Right cardiac atrium (tissue), 5 donors: ENCODE measurements at regions not wholly inside any gene's neighbourhood (a gene's known extent, or its start where the extent isn't known, plus 50 kb on each side); places are given as distances from the start of the nearest gene placed in this dataset.
"Not testable (repeated sequence)": the region's sequence is repeated elsewhere in the genome, so short reads cannot be mapped to it uniquely, and the experiment has no call there.

Experiments used
- ATAC-seq, 2 donors: fragments of 200-7000 bp; cut with Tn5 transposase; one replicate each; pipeline versions ENCODE4 v1.8.0 to v1.9.1; 2020; ENCODE audit warnings: moderate library complexity in 2 of 2, mild to moderate bottlenecking in 1 of 2
- DNase-seq, 3 donors: peaks; one replicate each; pipeline ENCODE4 v3.0.0-alpha.2; 2020
- H3K27ac ChIP-seq: one replicate; pipeline ENCODE4 v1.5.1; 2013; ENCODE audit warnings: mild to moderate bottlenecking, low read length, control low read depth, moderate library complexity
- H3K27me3 ChIP-seq: one replicate; pipeline ENCODE4 v1.6.1; 2013; ENCODE audit not compliant: control insufficient read depth, insufficient read depth
- H3K4me1 ChIP-seq: one replicate; pipeline ENCODE4 v1.6.1; 2013; ENCODE audit warnings: low read length; ENCODE audit not compliant: control insufficient read depth, insufficient read depth
- H3K4me3 ChIP-seq: one replicate; pipeline ENCODE4 v1.5.1; 2013; ENCODE audit warnings: low read length, control low read depth
- H3K9me3 ChIP-seq: one replicate; pipeline ENCODE4 v1.6.1; 2013; ENCODE audit warnings: low read length; ENCODE audit not compliant: control insufficient read depth
- WGBS: extraction: QIAGEN DNeasy Blood & Tissue Kit; methylation state at CpG from one replicate; pipeline ENCODE4 v1.1.7; 2013; 5-methylcytosine and 5-hydroxymethylcytosine counted together
- intact Hi-C, 4 donors: fragments of 100-400 bp; cut with DNase I; formaldehyde crosslinking; loops; one replicate each; pipeline versions ENCODE4 v1.11.0 to v1.14.0; 2022 to 2023
- donor health status: healthy with polysubstance abuse.
- donor health status: DM: no; HTN: yes; CAD: no.
- donor health status: DM: no; HTN: no; CAD: no.
- donor health status: DM: no; HTN: yes; CAD: no; lungs with severe emphysema.
- donor health status: DM: yes; HTN: yes; CAD: no.

DNA sequence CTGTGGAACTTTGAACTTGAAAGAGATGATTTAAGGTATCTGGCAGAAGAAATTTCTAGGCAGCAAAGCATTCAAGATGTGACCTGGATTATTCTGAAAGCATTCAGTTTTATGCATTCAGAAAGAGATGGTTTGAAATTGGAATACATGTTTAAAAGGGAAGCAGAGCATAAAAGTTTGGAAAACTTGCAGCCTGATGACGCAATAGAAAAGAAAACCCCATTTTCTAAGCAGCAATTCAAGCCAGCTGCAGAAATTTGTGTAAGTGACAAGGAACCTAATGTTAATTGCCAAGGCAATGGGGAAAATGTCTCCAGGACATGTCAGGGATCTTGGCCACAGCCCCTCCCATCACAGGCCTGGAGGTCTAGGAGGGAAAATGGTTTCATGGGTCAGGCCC lies 354.0 kb downstream of the ZNF326 start:
- Histone ChIP-seq H3K9me3 (no peaks in the 10 kb centered on the region), H3K4me1 (no peaks in the 10 kb centered on the region), H3K27ac (no peak overlapping the region), H3K4me3 (no peak overlapping the region), H3K27me3 (no peaks in the 10 kb centered on the region)
- DNase-seq (no peak), ATAC-seq (no peak)
- intact Hi-C loops: no loop called here
- 96% methylated on average over 1 of the region's 1 CpG for WGBS

DNA sequence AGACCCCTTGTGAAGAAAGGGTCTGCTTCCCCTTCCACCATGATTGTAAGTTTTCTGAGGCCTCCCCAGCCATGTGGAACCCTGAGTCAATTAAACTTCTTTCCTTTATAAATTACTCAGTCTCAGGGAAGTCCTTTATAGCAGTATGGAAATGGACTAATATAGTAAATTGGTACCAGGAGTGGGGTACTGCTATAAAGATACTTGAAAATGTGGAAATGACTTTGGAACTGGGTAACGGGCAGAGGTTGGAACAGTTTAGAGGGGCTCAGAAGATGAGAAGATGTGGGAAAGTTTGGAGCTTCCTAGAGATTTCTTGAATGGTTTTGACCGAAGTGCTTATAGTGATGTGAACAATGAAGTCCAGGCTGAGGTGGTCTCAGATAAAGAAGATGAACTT lies 353.5 kb downstream of the ZNF326 start:
- H3K4me3 ChIP-seq, H3K27ac ChIP-seq, DNase-seq, H3K4me1 ChIP-seq, ATAC-seq, H3K27me3 ChIP-seq, H3K9me3 ChIP-seq, intact Hi-C loops: not testable (repeated sequence)
- WGBS: 92% methylated on average over 2 of the region's 2 CpGs

DNA sequence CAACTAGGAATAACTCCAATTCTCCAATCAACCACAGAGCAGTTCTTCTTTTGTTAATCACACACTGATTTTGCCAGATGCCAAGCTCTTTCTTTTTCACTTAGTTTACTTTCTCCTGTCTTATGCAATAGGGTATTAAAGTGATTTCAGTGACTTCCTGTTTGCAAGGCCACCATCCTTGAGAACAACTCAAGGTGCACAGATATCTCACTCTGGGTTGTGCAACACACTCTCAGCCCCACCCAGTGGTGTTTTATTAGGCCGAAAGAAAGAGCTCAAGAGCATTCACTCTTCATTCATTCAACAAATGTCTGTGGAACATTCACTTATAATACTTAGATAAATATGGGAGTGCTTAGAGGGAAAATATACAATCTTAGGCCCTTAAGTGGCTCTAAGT lies 352.5 kb downstream of the ZNF326 start:
- Histone ChIP-seq H3K4me3 (no peak overlapping the region), H3K9me3 (no peaks in the 10 kb centered on the region), H3K4me1 (no peaks in the 10 kb centered on the region), H3K27ac (no peak overlapping the region), H3K27me3 (no peaks in the 10 kb centered on the region)
- intact Hi-C loops: no loop called here
- WGBS: 86% methylated on average over 1 of the region's 1 CpG
- DNase-seq (no peak), ATAC-seq (no peak)

DNA sequence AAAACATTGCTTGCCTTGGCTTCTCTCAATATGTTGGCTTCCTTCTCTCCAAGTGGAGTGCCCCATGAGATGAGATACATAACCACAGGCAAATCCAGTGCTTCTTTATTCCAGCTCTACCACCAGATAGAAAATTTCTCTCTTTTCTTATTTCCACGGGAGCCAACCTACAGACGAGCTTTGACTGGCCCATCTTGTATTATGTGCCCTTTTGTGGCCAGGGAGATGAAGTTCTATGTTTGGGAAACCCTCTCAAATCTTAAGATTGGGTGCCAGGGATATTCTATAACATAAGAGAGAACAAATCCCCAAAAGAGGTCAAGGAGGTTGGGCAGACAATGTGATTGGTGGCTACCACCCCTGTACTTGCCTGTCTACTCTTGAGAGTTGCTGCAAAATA lies 351.8 kb downstream of the ZNF326 start:
- no peak for ATAC-seq
- intact Hi-C loops: no loop called here
- Histone ChIP-seq H3K27ac (no peak overlapping the region), H3K9me3 (no peaks in the 10 kb centered on the region), H3K4me3 (no peak overlapping the region), H3K4me1 (no peaks in the 10 kb centered on the region), H3K27me3 (no peaks in the 10 kb centered on the region)
- WGBS: 86% methylated on average over 2 of the region's 2 CpGs
- DNase-seq: no peak

DNA sequence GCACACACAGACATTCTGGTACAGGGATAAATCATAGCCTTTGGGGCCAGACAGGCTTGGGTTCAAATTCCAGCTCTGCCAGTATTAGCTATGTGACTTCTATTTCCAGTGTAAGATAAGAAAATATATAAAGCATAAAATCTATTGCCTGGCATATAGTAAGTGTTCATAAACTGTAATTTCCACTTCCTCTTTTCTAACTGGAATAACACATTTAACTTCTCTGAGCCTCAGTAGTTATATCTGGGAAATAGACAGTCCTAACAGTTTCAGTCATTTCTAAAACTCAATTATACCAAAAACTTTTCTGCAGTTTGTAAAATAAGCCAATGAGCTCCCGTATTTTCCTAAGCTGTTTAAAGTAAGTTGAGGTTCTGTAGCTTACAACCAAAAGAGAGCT lies 351.4 kb downstream of the ZNF326 start:
- ATAC-seq (no peak), DNase-seq (no peak)
- no peak overlapping the region for H3K27ac ChIP-seq
- no peak overlapping the region for H3K4me3 ChIP-seq
- intact Hi-C loops: no loop called here
- WGBS: 90% methylated on average over 1 of the region's 1 CpG
- no peaks in the 10 kb centered on the region for H3K9me3 ChIP-seq
- no peaks in the 10 kb centered on the region for H3K27me3 ChIP-seq
- no peaks in the 10 kb centered on the region for H3K4me1 ChIP-seq

DNA sequence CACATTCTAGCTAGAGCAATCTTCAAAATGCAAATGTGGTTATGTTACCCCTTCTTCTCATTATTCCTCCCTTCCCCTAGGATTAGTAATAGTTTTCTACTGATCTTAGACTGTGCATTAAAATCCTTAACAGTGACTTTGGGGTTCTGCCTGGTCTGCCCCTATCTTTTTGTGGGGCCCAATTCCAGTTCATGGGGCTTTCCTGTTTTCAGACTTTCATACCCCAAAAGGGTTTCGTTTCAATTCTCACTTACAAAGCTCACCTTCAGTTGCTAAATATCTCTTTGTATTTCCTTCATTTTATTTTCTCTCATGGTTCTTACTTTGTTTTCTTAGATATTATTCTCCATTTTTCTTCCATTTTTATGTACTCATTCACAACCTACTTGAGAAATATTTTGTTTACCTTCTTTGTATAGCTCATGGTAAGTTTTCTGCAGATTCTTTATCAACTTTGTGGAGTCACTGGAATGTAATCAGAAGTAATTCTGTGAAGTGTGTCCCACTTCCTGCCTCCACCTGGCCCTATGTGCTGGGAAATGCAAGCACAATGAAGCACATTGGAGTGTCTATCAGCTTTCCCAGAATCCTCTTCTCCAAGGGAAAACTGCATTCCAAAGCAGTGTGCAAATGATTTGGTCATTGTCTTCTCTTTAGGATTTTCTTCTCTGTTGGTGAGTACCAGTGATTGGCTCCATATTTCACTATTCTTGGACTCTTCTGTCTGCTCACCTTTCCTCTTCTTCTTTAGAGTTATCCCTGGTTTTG lies 350.2 kb downstream of the ZNF326 start:
- 86% methylated on average over 1 of the region's 1 CpG for WGBS
- no peaks in the 10 kb centered on the region for H3K4me1 ChIP-seq
- no peak for DNase-seq
- H3K4me3 ChIP-seq: no peak overlapping the region
- no peak for ATAC-seq
- intact Hi-C loops: no loop called here
- no peak overlapping the region for H3K27ac ChIP-seq
- no peaks in the 10 kb centered on the region for H3K9me3 ChIP-seq
- no peaks in the 10 kb centered on the region for H3K27me3 ChIP-seq

DNA sequence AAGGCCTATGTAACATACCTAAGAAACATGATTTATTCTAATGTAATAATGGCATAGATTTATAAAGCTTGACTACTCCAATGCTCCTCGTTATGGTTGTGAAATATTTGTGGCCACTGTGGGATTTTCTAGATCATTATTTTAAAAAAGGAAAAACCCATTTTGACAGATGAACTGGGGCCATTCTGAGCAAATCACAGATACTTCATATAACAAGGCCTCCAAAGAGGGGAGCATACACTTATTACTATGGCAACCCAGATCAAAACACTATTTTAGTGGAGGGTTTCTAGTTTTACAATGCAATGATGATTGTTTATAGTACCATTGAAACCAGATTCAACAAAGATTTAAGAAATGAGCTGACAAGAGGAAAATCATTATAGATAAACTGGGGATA lies 346.6 kb downstream of the ZNF326 start:
- Histone ChIP-seq H3K9me3 (no peaks in the 10 kb centered on the region), H3K27me3 (no peaks in the 10 kb centered on the region), H3K4me3 (no peak overlapping the region), H3K4me1 (no peaks in the 10 kb centered on the region), H3K27ac (no peak overlapping the region)
- ATAC-seq (no peak), DNase-seq (no peak)
- intact Hi-C loops: no loop called here
- 59% methylated on average over 1 of the region's 1 CpG for WGBS

DNA sequence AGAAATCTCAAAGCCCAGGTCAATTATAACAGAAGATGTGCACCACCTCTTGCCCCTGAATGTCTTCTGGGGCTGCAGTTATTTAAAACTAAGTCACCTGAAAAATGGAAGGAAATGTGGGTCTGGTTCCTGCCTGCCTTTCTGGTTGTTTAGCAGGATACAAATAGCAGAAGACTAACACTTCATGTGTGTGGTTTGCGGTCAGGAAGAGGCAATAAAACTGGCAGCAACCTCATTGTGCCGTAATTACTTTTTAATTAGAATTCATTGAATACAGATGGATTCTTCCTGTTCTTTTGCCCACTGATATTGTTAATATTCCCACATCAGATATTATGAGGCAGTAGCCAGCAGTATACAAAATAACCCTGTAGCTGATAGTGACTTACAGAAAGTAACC lies 345.7 kb downstream of the ZNF326 start:
- no peak for DNase-seq
- WGBS: 61% methylated on average over 2 of the region's 2 CpGs
- no peak for ATAC-seq

DNA sequence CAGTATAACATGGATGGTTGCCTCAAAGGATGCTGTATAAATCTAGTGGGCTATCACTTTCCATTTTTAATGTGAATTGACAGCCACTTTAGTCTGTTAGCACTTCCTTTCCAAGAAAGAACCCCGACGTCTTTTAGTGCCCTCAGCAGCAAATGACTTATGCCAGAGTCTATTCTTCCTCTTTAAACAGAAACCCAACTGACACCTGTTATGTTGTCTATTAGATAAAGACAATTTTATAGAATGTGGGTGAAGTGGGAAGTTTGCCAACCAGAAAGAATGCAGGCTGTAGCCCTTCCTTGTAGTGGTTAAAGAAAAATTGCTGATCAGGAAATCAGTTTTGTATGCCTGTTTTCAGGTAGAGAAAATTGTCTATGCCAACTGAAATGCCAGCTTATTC lies 344.9 kb downstream of the ZNF326 start:
- 47% methylated on average over 2 of the region's 2 CpGs for WGBS
- DNase-seq (no peak), ATAC-seq (no peak)
- no peaks in the 10 kb centered on the region for H3K9me3 ChIP-seq
- no peak overlapping the region for H3K27ac ChIP-seq
- H3K4me3 ChIP-seq: no peak overlapping the region
- no peaks in the 10 kb centered on the region for H3K27me3 ChIP-seq
- H3K4me1 ChIP-seq: no peaks in the 10 kb centered on the region
- intact Hi-C loops: no loop called here

More for the DNA sequence above, 345.7 kb downstream of the ZNF326 start:
- H3K4me3 ChIP-seq: no peak overlapping the region
- no peaks in the 10 kb centered on the region for H3K9me3 ChIP-seq
- intact Hi-C loops: no loop called here
- no peaks in the 10 kb centered on the region for H3K4me1 ChIP-seq
- H3K27me3 ChIP-seq: no peaks in the 10 kb centered on the region
- H3K27ac ChIP-seq: no peak overlapping the region

DNA sequence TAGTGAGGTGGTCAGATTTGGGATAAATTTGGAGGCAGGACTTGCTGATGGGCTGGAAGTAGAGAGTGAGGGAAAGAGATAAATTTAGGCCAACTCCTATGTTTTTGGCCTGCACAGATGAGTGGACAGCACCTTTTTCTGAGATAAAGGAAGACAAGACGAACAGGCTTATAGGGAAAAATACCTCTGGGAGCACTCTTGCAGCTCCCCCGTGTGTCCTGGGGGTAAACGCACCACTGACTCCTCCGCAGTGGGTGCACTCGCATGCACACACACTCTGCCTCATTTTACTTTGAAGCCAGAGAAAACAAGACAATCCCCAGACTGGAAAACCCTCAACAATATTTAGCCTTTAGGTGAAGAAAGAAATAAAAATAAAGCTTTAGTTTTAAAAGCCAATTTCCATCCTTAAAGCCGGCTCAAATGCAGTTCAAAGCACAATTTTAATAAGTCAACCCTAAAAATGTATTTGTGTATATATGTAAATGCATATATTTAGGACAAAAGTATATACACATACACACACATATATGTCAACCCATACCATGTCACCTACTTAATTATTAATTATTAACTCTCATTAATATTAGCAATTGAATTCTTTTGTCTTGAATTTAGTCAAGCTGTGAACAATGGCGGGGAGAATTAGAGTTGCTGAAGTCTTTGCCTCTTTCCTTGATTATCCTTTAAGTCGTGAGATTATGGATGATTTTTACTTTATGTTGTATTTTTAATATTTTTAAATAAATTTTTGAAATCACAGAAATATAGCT lies 341.8 kb downstream of the ZNF326 start:
- ATAC-seq: no peak
- H3K4me1 ChIP-seq: no peaks in the 10 kb centered on the region
- H3K27me3 ChIP-seq: no peaks in the 10 kb centered on the region
- H3K9me3 ChIP-seq: no peaks in the 10 kb centered on the region
- 86% methylated on average over 8 of the region's 8 CpGs for WGBS
- H3K27ac ChIP-seq: no peak overlapping the region
- no peak for DNase-seq
- intact Hi-C loops: no loop called here
- no peak overlapping the region for H3K4me3 ChIP-seq

DNA sequence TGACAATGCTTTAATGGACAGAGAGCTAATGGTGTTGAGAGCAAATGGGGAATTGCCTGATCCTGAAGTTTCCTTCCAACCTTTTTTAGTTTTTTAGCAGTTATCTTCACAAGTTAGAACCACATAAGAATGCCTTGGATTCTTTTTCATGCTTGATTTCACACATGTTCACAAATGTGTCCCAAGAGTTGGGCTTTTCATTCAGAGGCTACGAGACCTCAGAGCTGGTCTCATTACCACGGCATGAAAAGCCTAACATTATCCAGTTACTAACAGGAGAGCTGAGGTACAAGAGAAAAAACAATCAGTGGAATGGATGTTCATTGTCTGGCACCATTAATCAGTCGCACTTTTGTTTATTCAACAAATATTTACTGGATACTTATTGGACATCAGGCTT lies 340.6 kb downstream of the ZNF326 start:
- intact Hi-C loops: no loop called here

More for the DNA sequence above, 340.6 kb downstream of the ZNF326 start:
- no peak for DNase-seq
- H3K27ac ChIP-seq: no peak overlapping the region
- ATAC-seq: no peak
- H3K9me3 ChIP-seq: no peaks in the 10 kb centered on the region
- H3K4me3 ChIP-seq: no peak overlapping the region
- no peaks in the 10 kb centered on the region for H3K27me3 ChIP-seq
- WGBS: 68% methylated on average over 3 of the region's 3 CpGs
- H3K4me1 ChIP-seq: no peaks in the 10 kb centered on the region
